Common myeloid progenitor, CD34-positive (primary cell): ENCODE measurements at regions not wholly inside any gene's neighbourhood (a gene's known extent, or its start where the extent isn't known, plus 50 kb on each side); places are given as distances from the start of the nearest gene placed in this dataset.

Source experiments
- CTCF ChIA-PET: fragments of 350-600 bp; sonication (Branson Sonifier 250); formaldehyde crosslinking; loops from one replicate; lab custom pipeline; 2021; ENCODE audit warnings: antibody characterized with exemption; lab: Charles Lee
- POLR2A ChIA-PET: fragments of 350-600 bp; sonication (Branson Sonifier 250); formaldehyde crosslinking; loops from one replicate; lab custom pipeline; 2021; ENCODE audit warnings: antibody characterized with exemption; lab: Charles Lee
- DNase-seq, 3 donors: peaks; one replicate each; pipeline versions ENCODE4 v3.0.0 to v3.0.0-alpha.2; 2013
- H3K27ac ChIP-seq, 2 experiments: 1 replicate in 1 of 2; 2 replicates in 1 of 2; pipeline ENCODE4 v1.7.0; 2013; ENCODE audit warnings: inconsistent platforms in 2 of 2, low read length in 2 of 2, mild to moderate bottlenecking in 2 of 2, low read depth in 1 of 2, moderate library complexity in 1 of 2; ENCODE audit not compliant: severe bottlenecking in 2 of 2, insufficient read depth in 1 of 2, poor library complexity in 1 of 2
- H3K27me3 ChIP-seq, 5 experiments: replicated peaks in 2 of 5; 1 replicate in 3 of 5; 2 replicates in 2 of 5; pipeline versions ENCODE4 v1.6.1 to v1.7.0; 2013; ENCODE audit warnings: low read length in 4 of 5, mild to moderate bottlenecking in 2 of 5, moderate library complexity in 2 of 5, inconsistent platforms in 1 of 5; ENCODE audit not compliant: insufficient read depth in 5 of 5, control insufficient read depth in 4 of 5
- H3K36me3 ChIP-seq, 4 experiments: 1 replicate in 2 of 4; 2 replicates in 2 of 4; pipeline versions ENCODE4 v1.6.1 to v1.7.0; 2013; ENCODE audit warnings: low read length in 3 of 4, control low read depth in 1 of 4, mild to moderate bottlenecking in 1 of 4; ENCODE audit not compliant: control insufficient read depth in 4 of 4, insufficient read depth in 4 of 4
- H3K4me1 ChIP-seq, 4 experiments: 1 replicate in 3 of 4; 2 replicates in 1 of 4; pipeline versions ENCODE4 v1.6.1 to v1.7.1; 2013; ENCODE audit warnings: low read length in 3 of 4, mild to moderate bottlenecking in 3 of 4, control low read depth in 1 of 4, inconsistent platforms in 1 of 4, moderate library complexity in 1 of 4; ENCODE audit not compliant: control insufficient read depth in 4 of 4, insufficient read depth in 4 of 4; ENCODE audit errors: control extremely low read depth in 1 of 4
- H3K4me3 ChIP-seq, 7 experiments: 1 replicate in 4 of 7; 2 replicates in 3 of 7; pipeline versions ENCODE4 v1.5.1 to v1.7.0; 2013; ENCODE audit warnings: mild to moderate bottlenecking in 7 of 7, low read length in 6 of 7, moderate library complexity in 6 of 7, inconsistent platforms in 2 of 7, low read depth in 2 of 7, control low read depth in 1 of 7; ENCODE audit not compliant: insufficient read depth in 4 of 7, control insufficient read depth in 1 of 7; ENCODE audit errors: extremely low read depth in 1 of 7
- H3K9me3 ChIP-seq, 5 experiments: 1 replicate in 4 of 5; 2 replicates in 1 of 5; pipeline versions ENCODE4 v1.6.1 to v1.7.1; 2013; ENCODE audit warnings: low read length in 4 of 5, mild to moderate bottlenecking in 2 of 5, inconsistent platforms in 1 of 5, low read depth in 1 of 5, moderate library complexity in 1 of 5; ENCODE audit not compliant: control insufficient read depth in 4 of 5, insufficient read depth in 2 of 5; ENCODE audit errors: control extremely low read depth in 1 of 5
- WGBS: methylation state at CpG from one replicate; pipeline ENCODE4 v1.1.5; 2013; ENCODE audit not compliant: insufficient coverage; 5-methylcytosine and 5-hydroxymethylcytosine counted together

GRCh38 chr13:73844986-73845385 is 289.2 kb downstream of the KLF12 start:
- CTCF ChIA-PET: no interaction called here
- POLR2A ChIA-PET: no interaction called here
- no peaks in the 10 kb centered on the region for H3K27me3 ChIP-seq
- no peaks in the 10 kb centered on the region for H3K4me1 ChIP-seq
- H3K27ac ChIP-seq: no peak overlapping the region
- H3K36me3 ChIP-seq: peaks cover 0 to 8% (median 3%) of the 10 kb centered on the region in 4 experiments
- WGBS: no CpG with 5 or more reads among the region's 1 CpG
- DNase-seq: no peak
- H3K4me3 ChIP-seq: no peak overlapping the region
- no peaks in the 10 kb centered on the region for H3K9me3 ChIP-seq

GRCh38 chr13:73842626-73843025 is 291.6 kb downstream of the KLF12 start:
- POLR2A ChIA-PET: no interaction called here
- Histone ChIP-seq H3K4me1 (no peaks in the 10 kb centered on the region), H3K27me3 (no peaks in the 10 kb centered on the region), H3K9me3 (no peaks in the 10 kb centered on the region), H3K36me3 (peaks cover 0 to 8% (median 3%) of the 10 kb centered on the region in 4 experiments), H3K4me3 (no peak overlapping the region), H3K27ac (no peak overlapping the region)
- no peak for DNase-seq
- 94% methylated on average over 2 of the region's 4 CpGs for WGBS
- CTCF ChIA-PET: interaction anchor here (1.0 to 1.9 kb wide), 4 partner anchors 8 to 459 kb away, joined by 3 to 6 read pairs (median 5); no protein-coding TSS in a partner anchor

GRCh38 chr13:73842184-73842583 is 292.0 kb downstream of the KLF12 start:
- no peak for DNase-seq
- no peak overlapping the region for H3K27ac ChIP-seq
- 100% methylated on average over 2 of the region's 5 CpGs for WGBS
- no peaks in the 10 kb centered on the region for H3K4me1 ChIP-seq
- peaks cover 0 to 8% (median 3%) of the 10 kb centered on the region in 4 experiments for H3K36me3 ChIP-seq
- H3K4me3 ChIP-seq: no peak overlapping the region
- CTCF ChIA-PET: interaction anchor here (1.0 to 1.9 kb wide), 4 partner anchors 8 to 459 kb away, joined by 3 to 6 read pairs (median 5); no protein-coding TSS in a partner anchor
- H3K27me3 ChIP-seq: no peaks in the 10 kb centered on the region
- POLR2A ChIA-PET: no interaction called here
- no peaks in the 10 kb centered on the region for H3K9me3 ChIP-seq

GRCh38 chr13:73837147-73837546 is 297.1 kb downstream of the KLF12 start:
- 100% methylated on average over 3 of the region's 5 CpGs for WGBS
- no peaks in the 10 kb centered on the region for H3K27me3 ChIP-seq
- no peak for DNase-seq
- no peaks in the 10 kb centered on the region for H3K9me3 ChIP-seq
- H3K4me1 ChIP-seq: peaks cover 0 to 5% (median 1%) of the 10 kb centered on the region in 4 experiments
- CTCF ChIA-PET: interaction anchor here (0.7 to 1.2 kb wide), 4 partner anchors 11 to 1383 kb away, joined by 3 read pairs; no protein-coding TSS in a partner anchor
- no peaks in the 10 kb centered on the region for H3K36me3 ChIP-seq
- POLR2A ChIA-PET: no interaction called here
- H3K27ac ChIP-seq: no peak overlapping the region
- H3K4me3 ChIP-seq: no peak overlapping the region

GRCh38 chr13:73835138-73835721 is 299.0 kb downstream of the KLF12 start:
- Histone ChIP-seq H3K27me3 (no peaks in the 10 kb centered on the region), H3K27ac (no peak overlapping the region), H3K4me3 (no peak overlapping the region), H3K4me1 (peaks cover 0 to 8% (median 2%) of the 10 kb centered on the region in 4 experiments), H3K9me3 (no peaks in the 10 kb centered on the region), H3K36me3 (no peaks in the 10 kb centered on the region)
- ChIA-PET POLR2A (no interaction called here), CTCF (interaction anchor here (0.7 to 1.5 kb wide), 9 partner anchors 9 to 1423 kb away, joined by 3 to 6 read pairs (median 4); no protein-coding TSS in a partner anchor)
- DNase-seq: peak; percentile 48 to 67 (median 56)
- no CpG with 5 or more reads among the region's 5 CpGs for WGBS

- Histone ChIP-seq H3K36me3 (no peaks in the 10 kb centered on the region), H3K4me3 (no peak overlapping the region), H3K9me3 (no peaks in the 10 kb centered on the region), H3K27me3 (no peaks in the 10 kb centered on the region), H3K27ac (no peak overlapping the region), H3K4me1 (peaks cover 0 to 8% (median 2%) of the 10 kb centered on the region in 4 experiments)
- CTCF ChIA-PET: interaction anchor here (0.7 to 2.8 kb wide), 7 partner anchors 8 to 1386 kb away, joined by 3 to 10 read pairs (median 4); no protein-coding TSS in a partner anchor
- POLR2A ChIA-PET: no interaction called here
- no peak for DNase-seq
- WGBS: 100% methylated on average over 2 of the region's 7 CpGs
These were observed 300.7 kb downstream of the KLF12 start for GRCh38 chr13:73833325-73834070.

GRCh38 chr13:73832825-73833224 is 301.4 kb downstream of the KLF12 start:
- ChIA-PET CTCF (interaction anchor here (1.6 to 2.8 kb wide), 3 partner anchors 9 to 1387 kb away, joined by 6 to 10 read pairs (median 6); no protein-coding TSS in a partner anchor), POLR2A (no interaction called here)
- H3K4me3 ChIP-seq: no peak overlapping the region
- no CpG with 5 or more reads among the region's 3 CpGs for WGBS
- H3K4me1 ChIP-seq: peaks cover 0 to 8% (median 2%) of the 10 kb centered on the region in 4 experiments
- H3K36me3 ChIP-seq: no peaks in the 10 kb centered on the region
- no peaks in the 10 kb centered on the region for H3K9me3 ChIP-seq
- no peaks in the 10 kb centered on the region for H3K27me3 ChIP-seq
- no peak for DNase-seq
- no peak overlapping the region for H3K27ac ChIP-seq
